Suprapubic skin (tissue), 4 donors: ENCODE measurements at regions not wholly inside any gene's neighbourhood (a gene's known extent, or its start where the extent isn't known, plus 50 kb on each side); places are given as distances from the start of the nearest gene placed in this dataset.

Source experiments
- CTCF ChIP-seq, 2 donors: fragments of 200-600 bp in 1 of 2; fragments of 450-650 bp in 1 of 2; sonication (generic) in 1 of 2; IDR thresholded peaks; one replicate each; pipeline ENCODE4 v1.5.1; 2016 to 2019; ENCODE audit warnings: antibody characterized with exemption in 2 of 2, mild to moderate bottlenecking in 1 of 2, moderate library complexity in 1 of 2
- POLR2A ChIP-seq, 2 donors: fragments of 450-650 bp; IDR thresholded peaks; one replicate each; pipeline ENCODE4 v1.6.1; 2017; ENCODE audit warnings: antibody characterized with exemption in 2 of 2, mild to moderate bottlenecking in 2 of 2, moderate library complexity in 2 of 2
- POLR2AphosphoS5 ChIP-seq, 3 donors: sonication (generic); formaldehyde crosslinking; IDR thresholded peaks; one replicate each; pipeline ENCODE4 v1.6.1; 2017; ENCODE audit warnings: antibody characterized with exemption in 3 of 3

- TF ChIP-seq CTCF (IDR thresholded peaks at IDR 0.05): no peak
- TF ChIP-seq POLR2A (IDR thresholded peaks at IDR 0.05): no peak
- no peak for TF ChIP-seq POLR2AphosphoS5 (IDR thresholded peaks at IDR 0.05)
These were observed 224.6 kb downstream of the TLE4 start for GRCh38 chr9:79796411-79796810.
